K562 (cell line): ENCODE measurements at regions not wholly inside any gene's neighbourhood (a gene's known extent, or its start where the extent isn't known, plus 50 kb on each side); places are given as distances from the start of the nearest gene placed in this dataset.

ENCODE experiments used
- ATAC-seq: fragments of 200-7000 bp; cut with Tn5 transposase; 3 replicates; pipeline ENCODE4 v1.9.1; 2020; ENCODE audit warnings: moderate library complexity
- BruUV-seq: library from RNA; stranded (reverse); fragments of 400-500 nt; replicated peaks from 2 replicates; lab custom pipeline; 2021; lab: Mats Ljungman, UMichigan
- CTCF ChIA-PET: fragments of 300-600 bp; formaldehyde crosslinking; extraction: SDS; loops from one replicate; lab custom pipeline; 2021; ENCODE audit warnings: low intra/inter-chr PET ratio; lab: Yijun Ruan, JAX
- POLR2A ChIA-PET: fragments of 300-600, 350-650 bp; sonication (Branson Sonifier 250); formaldehyde crosslinking; extraction: SDS; loops from one replicate; lab custom pipeline; 2021; ENCODE audit warnings: antibody characterized with exemption, inconsistent platforms; lab: Yijun Ruan, JAX
- DNase-seq, 4 experiments: peaks; one replicate each; pipeline versions ENCODE4 v3.0.0 to v3.0.0-alpha.2; 2011 to 2018; ENCODE audit warnings: low spot score in 3 of 4, mixed read lengths in 3 of 4; ENCODE audit errors: extremely low read depth in 1 of 4
- FAIRE-seq: peaks from 2 replicates; lab custom pipeline; 2011; peaks lifted over from hg19 to GRCh38; lab: Jason Lieb, UNC
- H2AFZ ChIP-seq: 2 replicates; pipeline ENCODE4 v1.6.0; 2011; ENCODE audit warnings: low read depth, low read length, control low read depth, inconsistent platforms
- H3K27ac ChIP-seq: fragments of 200-600 bp; 3 replicates; pipeline ENCODE4 v1.8.0; 2011; ENCODE audit warnings: low read depth, mild to moderate bottlenecking, control low read depth, inconsistent platforms, low read length, moderate library complexity, mixed read lengths; ENCODE audit errors: extremely low read depth
- H3K27me3 ChIP-seq, 2 experiments: fragments of 300-600 bp in 1 of 2; 2 replicates in 1 of 2; 3 replicates in 1 of 2; pipeline versions ENCODE4 v1.6.0 to v1.8.0; 2011; ENCODE audit warnings: inconsistent platforms in 2 of 2, low read length in 2 of 2, mild to moderate bottlenecking in 1 of 2, mixed read lengths in 1 of 2, moderate library complexity in 1 of 2; ENCODE audit not compliant: control insufficient read depth in 2 of 2, insufficient read depth in 2 of 2
- H3K36me3 ChIP-seq: fragments of 300-600 bp; 3 replicates; pipeline ENCODE4 v1.8.0; 2011; ENCODE audit warnings: mild to moderate bottlenecking, low read length, inconsistent platforms; ENCODE audit not compliant: control insufficient read depth, insufficient read depth
- H3K4me1 ChIP-seq, 2 experiments: fragments of 200-600 bp in 1 of 2; replicated peaks in 1 of 2; 2 replicates in 1 of 2; 3 replicates in 1 of 2; pipeline versions ENCODE4 v1.5.1 to v1.8.0; 2011; ENCODE audit warnings: inconsistent platforms in 2 of 2, low read length in 2 of 2, mild to moderate bottlenecking in 1 of 2, mixed read lengths in 1 of 2, moderate library complexity in 1 of 2; ENCODE audit not compliant: control insufficient read depth in 2 of 2, insufficient read depth in 2 of 2
- H3K4me2 ChIP-seq: 2 replicates; pipeline ENCODE4 v1.6.1; 2011; ENCODE audit warnings: low read length, control low read depth, inconsistent platforms, mixed read lengths; ENCODE audit not compliant: insufficient read depth
- H3K4me3 ChIP-seq: fragments of 200-600 bp; sonication (generic), shearing (Covaris generic); 2 replicates; pipeline ENCODE4 v1.5.1; 2016; ENCODE audit warnings: control low read depth, inconsistent platforms
- H3K79me2 ChIP-seq: fragments of 200-600 bp; 3 replicates; pipeline ENCODE4 v1.8.0; 2011; ENCODE audit warnings: low read length, inconsistent platforms; ENCODE audit not compliant: control insufficient read depth, insufficient read depth
- H3K9ac ChIP-seq, 2 experiments: 2 replicates each; pipeline versions ENCODE4 v1.6.0 to v1.6.1; 2011; ENCODE audit warnings: low read depth in 2 of 2, low read length in 2 of 2, control low read depth in 1 of 2, inconsistent platforms in 1 of 2, mild to moderate bottlenecking in 1 of 2, mixed read lengths in 1 of 2; ENCODE audit not compliant: insufficient read depth in 1 of 2
- H3K9me1 ChIP-seq: one replicate; pipeline ENCODE4 v1.6.0; 2011; ENCODE audit warnings: inconsistent platforms, mild to moderate bottlenecking, low read length, moderate library complexity; ENCODE audit not compliant: control insufficient read depth, insufficient read depth
- H3K9me3 ChIP-seq: replicated peaks from 2 replicates; pipeline ENCODE4 v1.5.1; 2011; ENCODE audit warnings: low read depth, low read length, inconsistent platforms; ENCODE audit not compliant: control insufficient read depth, insufficient read depth
- H4K20me1 ChIP-seq: replicated peaks from 2 replicates; pipeline ENCODE4 v1.6.1; 2011; ENCODE audit warnings: low read length, inconsistent platforms, mixed read lengths; ENCODE audit not compliant: control insufficient read depth, insufficient read depth
- FOXJ2 ChIP-seq: fragments of 200-800 bp; sonication (Bioruptor generic); IDR thresholded peaks from 2 replicates; pipeline ENCODE4 v1.6.1; 2016; ENCODE audit warnings: missing genetic modification characterization, missing compliant biosample characterization
- FOXK1 ChIP-seq: sonication (generic); formaldehyde crosslinking; IDR thresholded peaks from 2 replicates; pipeline ENCODE4 v1.8.0; 2022; ENCODE audit warnings: missing genetic modification reagents, mild to moderate bottlenecking, borderline replicate concordance
- KDM5B ChIP-seq: fragments of 200-600 bp; sonication (generic); IDR thresholded peaks from 2 replicates; pipeline ENCODE4 v1.6.1; 2012; ENCODE audit warnings: low read depth, mild to moderate bottlenecking, moderate library complexity, low read length, control low read depth, inconsistent platforms; ENCODE audit not compliant: insufficient replicate concordance
- MEIS2 ChIP-seq: fragments of 450-650 bp; IDR thresholded peaks from 2 replicates; pipeline ENCODE4 v1.6.1; 2014; ENCODE audit warnings: mild to moderate bottlenecking; ENCODE audit not compliant: partially characterized antibody
- NBN ChIP-seq: fragments of 450-650 bp; IDR thresholded peaks from 2 replicates; pipeline ENCODE4 v1.6.1; 2016; ENCODE audit warnings: low read depth, mild to moderate bottlenecking
- NFE2 ChIP-seq: IDR thresholded peaks from 2 replicates; pipeline ENCODE4 v1.6.1; 2014; ENCODE audit warnings: antibody characterized with exemption, low read depth
- POLR2G ChIP-seq: fragments of 200-400 bp; formaldehyde crosslinking; IDR thresholded peaks from 2 replicates; pipeline ENCODE4 v1.6.1; 2017; ENCODE audit warnings: low read depth, mild to moderate bottlenecking, antibody characterized with exemption, low read length, moderate library complexity
- TBL1XR1 ChIP-seq, 2 experiments: IDR thresholded peaks; 2 replicates each; pipeline ENCODE4 v1.6.1; 2012; ENCODE audit warnings: improper control_type of control experiment in 2 of 2, low read length in 2 of 2, mild to moderate bottlenecking in 1 of 2
- TEAD4 ChIP-seq, 2 experiments: sonication (generic) in 1 of 2; formaldehyde crosslinking in 1 of 2; IDR thresholded peaks; 2 replicates each; pipeline versions ENCODE4 v1.6.1 to v1.8.0; 2012 to 2022; ENCODE audit warnings: borderline replicate concordance in 1 of 2, inconsistent platforms in 1 of 2, low read length in 1 of 2, mild to moderate bottlenecking in 1 of 2, missing genetic modification reagents in 1 of 2
- WHSC1 ChIP-seq: IDR thresholded peaks from one replicate; pipeline ENCODE4 v1.6.1; 2012; ENCODE audit warnings: low read length, control low read depth, inconsistent platforms
- XRCC4 ChIP-seq: IDR thresholded peaks from one replicate; pipeline ENCODE4 v1.6.1; 2011; ENCODE audit not compliant: insufficient read depth, insufficient read length; ENCODE audit errors: extremely low read depth
- ZNF41 ChIP-seq: fragments of 250-450 bp; sonication (Bioruptor Pico); conservative IDR thresholded peaks from 2 replicates; pipeline ENCODE4 v1.4.0; 2020; ENCODE audit warnings: mild to moderate bottlenecking
- ZNF561 ChIP-seq: fragments of 450-650 bp; formaldehyde crosslinking; conservative IDR thresholded peaks from 2 replicates; pipeline ENCODE4 v1.4.0; 2020; ENCODE audit warnings: mild to moderate bottlenecking, moderate library complexity
- ZNF696 ChIP-seq: fragments of 250-450 bp; sonication (Bioruptor Pico); conservative IDR thresholded peaks from 2 replicates; pipeline ENCODE4 v1.4.0; 2020; ENCODE audit warnings: mild to moderate bottlenecking, moderate library complexity
- in situ Hi-C: fragments of 300-500 bp; cut with MboI; formaldehyde crosslinking; loops from 4 replicates; pipeline ENCODE4 v1.15.0; 2018; ENCODE audit warnings: inconsistent platforms, mixed read lengths
- intact Hi-C: fragments of 100-400 bp; cut with micrococcal nuclease; formaldehyde crosslinking; loops from 2 replicates; pipeline ENCODE4 v1.14.2; 2022
- TF ChIP-seq, protein P1 (sequence below): sonication (generic); formaldehyde crosslinking; IDR thresholded peaks from 2 replicates; pipeline ENCODE4 v1.9.0; 2022; ENCODE audit warnings: mild to moderate bottlenecking, missing genetic modification reagents
- TF ChIP-seq, protein P2 (sequence below): fragments of 450-650 bp; IDR thresholded peaks from 2 replicates; pipeline ENCODE4 v1.6.1; 2017; ENCODE audit warnings: antibody characterized with exemption, mild to moderate bottlenecking

DNA sequence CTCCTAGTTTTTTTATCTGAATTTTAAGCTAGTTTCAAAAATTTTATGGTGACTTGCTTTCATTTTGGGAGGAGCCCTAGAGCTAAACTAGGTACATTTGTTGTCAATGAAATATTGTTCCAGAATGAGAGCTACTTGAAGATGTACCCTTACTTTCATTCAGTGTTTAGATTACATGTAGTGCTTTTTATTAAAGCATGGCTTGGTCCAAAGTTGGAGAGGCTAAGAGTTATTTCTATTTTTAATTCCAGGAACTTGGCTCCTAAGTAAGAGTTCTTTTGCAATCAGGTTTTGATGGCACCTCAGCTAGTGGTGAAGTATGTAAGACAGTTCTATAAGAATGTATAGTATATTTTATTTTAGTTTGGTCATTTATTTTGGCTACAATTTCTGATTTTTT lies 165.5 kb downstream of the PRR32 start:
- H3K9me3 ChIP-seq = no peaks in the 10 kb centered on the region
- no peak overlapping the region for H2AFZ ChIP-seq
- no peak for TF ChIP-seq NBN
- no peak for TF ChIP-seq FOXJ2
- TF ChIP-seq ZNF696 (CRISPR knock-in tag) = no peak
- no peak for TF ChIP-seq TEAD4 (IDR thresholded peaks at IDR 0.05; ENCODE audit: low read length)
- TF ChIP-seq TEAD4 (CRISPR knock-in tag; IDR thresholded peaks at IDR 0.05; ENCODE audit: borderline replicate concordance) = no peak
- TF ChIP-seq WHSC1 = no peak
- TF ChIP-seq ZNF41 (CRISPR knock-in tag) = no peak
- TF ChIP-seq ZNF561 (CRISPR knock-in tag) = no peak
- no peak for TF ChIP-seq XRCC4
- TF ChIP-seq NFE2 = no peak
- no peak for TF ChIP-seq MEIS2
- TF ChIP-seq, protein P1, sequence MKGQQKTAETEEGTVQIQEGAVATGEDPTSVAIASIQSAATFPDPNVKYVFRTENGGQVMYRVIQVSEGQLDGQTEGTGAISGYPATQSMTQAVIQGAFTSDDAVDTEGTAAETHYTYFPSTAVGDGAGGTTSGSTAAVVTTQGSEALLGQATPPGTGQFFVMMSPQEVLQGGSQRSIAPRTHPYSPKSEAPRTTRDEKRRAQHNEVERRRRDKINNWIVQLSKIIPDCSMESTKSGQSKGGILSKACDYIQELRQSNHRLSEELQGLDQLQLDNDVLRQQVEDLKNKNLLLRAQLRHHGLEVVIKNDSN (CRISPR knock-in tag) = no peak
- TF ChIP-seq TBL1XR1 (IDR thresholded peaks at IDR 0.05; ENCODE audit: low read length in 2 of 2) = no peak
- TF ChIP-seq, protein P2, sequence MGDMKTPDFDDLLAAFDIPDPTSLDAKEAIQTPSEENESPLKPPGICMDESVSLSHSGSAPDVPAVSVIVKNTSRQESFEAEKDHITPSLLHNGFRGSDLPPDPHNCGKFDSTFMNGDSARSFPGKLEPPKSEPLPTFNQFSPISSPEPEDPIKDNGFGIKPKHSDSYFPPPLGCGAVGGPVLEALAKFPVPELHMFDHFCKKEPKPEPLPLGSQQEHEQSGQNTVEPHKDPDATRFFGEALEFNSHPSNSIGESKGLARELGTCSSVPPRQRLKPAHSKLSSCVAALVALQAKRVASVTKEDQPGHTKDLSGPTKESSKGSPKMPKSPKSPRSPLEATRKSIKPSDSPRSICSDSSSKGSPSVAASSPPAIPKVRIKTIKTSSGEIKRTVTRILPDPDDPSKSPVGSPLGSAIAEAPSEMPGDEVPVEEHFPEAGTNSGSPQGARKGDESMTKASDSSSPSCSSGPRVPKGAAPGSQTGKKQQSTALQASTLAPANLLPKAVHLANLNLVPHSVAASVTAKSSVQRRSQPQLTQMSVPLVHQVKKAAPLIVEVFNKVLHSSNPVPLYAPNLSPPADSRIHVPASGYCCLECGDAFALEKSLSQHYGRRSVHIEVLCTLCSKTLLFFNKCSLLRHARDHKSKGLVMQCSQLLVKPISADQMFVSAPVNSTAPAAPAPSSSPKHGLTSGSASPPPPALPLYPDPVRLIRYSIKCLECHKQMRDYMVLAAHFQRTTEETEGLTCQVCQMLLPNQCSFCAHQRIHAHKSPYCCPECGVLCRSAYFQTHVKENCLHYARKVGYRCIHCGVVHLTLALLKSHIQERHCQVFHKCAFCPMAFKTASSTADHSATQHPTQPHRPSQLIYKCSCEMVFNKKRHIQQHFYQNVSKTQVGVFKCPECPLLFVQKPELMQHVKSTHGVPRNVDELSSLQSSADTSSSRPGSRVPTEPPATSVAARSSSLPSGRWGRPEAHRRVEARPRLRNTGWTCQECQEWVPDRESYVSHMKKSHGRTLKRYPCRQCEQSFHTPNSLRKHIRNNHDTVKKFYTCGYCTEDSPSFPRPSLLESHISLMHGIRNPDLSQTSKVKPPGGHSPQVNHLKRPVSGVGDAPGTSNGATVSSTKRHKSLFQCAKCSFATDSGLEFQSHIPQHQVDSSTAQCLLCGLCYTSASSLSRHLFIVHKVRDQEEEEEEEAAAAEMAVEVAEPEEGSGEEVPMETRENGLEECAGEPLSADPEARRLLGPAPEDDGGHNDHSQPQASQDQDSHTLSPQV = no peak
- no peak for TF ChIP-seq FOXK1 (CRISPR knock-in tag)
- TF ChIP-seq POLR2G = no peak
- no peak for TF ChIP-seq KDM5B
- TF ChIP-seq, all 486 proteins: peak for 0
- in situ Hi-C loops (no loop called here), intact Hi-C loops (no loop called here)
- no TSS peak for BruUV-seq
- H3K4me1 ChIP-seq = no peaks in the 10 kb centered on the region
- H3K9ac ChIP-seq = no peak overlapping the region
- no peaks in the 10 kb centered on the region for H3K36me3 ChIP-seq
- no peaks in the 10 kb centered on the region for H3K9me1 ChIP-seq
- no peaks in the 10 kb centered on the region for H3K79me2 ChIP-seq
- H4K20me1 ChIP-seq = no peaks in the 10 kb centered on the region
- H3K4me3 ChIP-seq = no peak overlapping the region
- H3K27me3 ChIP-seq = no peaks in the 10 kb centered on the region
- POLR2A ChIA-PET = no interaction called here
- no peak for FAIRE-seq
- no peak overlapping the region for H3K27ac ChIP-seq
- DNase-seq = no peak
- no peak for ATAC-seq
- H3K4me2 ChIP-seq = no peak overlapping the region
- CTCF ChIA-PET = no interaction called here
